ENCODE measurements at regions not wholly inside any gene's neighbourhood (a gene's known extent, or its start where the extent isn't known, plus 50 kb on each side); places are given as distances from the start of the nearest gene placed in this dataset.

DNA sequence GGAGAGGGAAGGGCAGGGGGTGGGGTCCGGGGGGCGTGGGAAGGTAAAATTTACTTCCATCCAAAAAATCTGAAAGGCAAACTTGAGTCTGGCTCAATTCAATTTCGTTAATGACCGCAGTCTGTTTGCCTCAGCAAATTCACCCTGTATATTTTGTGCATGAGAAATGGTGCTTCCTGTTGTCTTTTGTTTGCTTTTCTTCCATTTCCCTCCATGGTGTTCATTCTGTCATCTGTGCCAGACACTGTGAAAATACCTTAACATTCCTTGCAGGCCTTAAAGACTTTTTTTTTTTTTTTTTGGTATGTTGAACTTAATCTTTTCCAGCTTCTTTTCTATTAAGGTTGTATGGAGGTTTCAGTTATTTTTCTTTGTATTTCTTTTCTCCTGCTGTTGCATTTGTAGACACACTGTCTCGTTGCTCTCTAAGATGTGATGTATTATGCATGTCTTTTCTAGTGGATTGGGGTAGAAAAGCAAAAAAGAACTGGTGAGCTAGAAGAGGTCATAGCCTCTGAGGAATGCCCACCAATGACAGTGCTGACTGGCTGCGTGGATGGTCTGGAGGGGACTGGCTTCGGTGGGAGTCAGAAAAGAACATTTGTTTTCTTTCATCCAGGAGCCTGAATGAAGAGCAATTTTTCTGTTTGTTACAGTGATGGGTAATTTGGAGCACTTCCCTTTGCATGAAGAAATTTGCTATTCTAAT, 585.0 kb upstream of the MAP3K7 start:
- H3K27me3 ChIP-seq (ENCODE audit: control insufficient read depth in 3 of 3, insufficient read depth in 3 of 3, low read length in 3 of 3) = peaks cover 0 to under 1% (median 0%) of the 10 kb centered on the region in 3 donors
- no peak overlapping the region for H3K27ac ChIP-seq (ENCODE audit: low read depth, low read length)
- no peak overlapping the region for H3K9ac ChIP-seq (ENCODE audit: low read depth in 1 of 3, low read length in 3 of 3)
- no peaks in the 10 kb centered on the region for H3K36me3 ChIP-seq (ENCODE audit: control insufficient read depth in 3 of 3, insufficient read depth in 3 of 3, low read length in 3 of 3)
- H3K9me3 ChIP-seq (ENCODE audit: control insufficient read depth in 3 of 3, low read length in 3 of 3) = no peaks in the 10 kb centered on the region
- H3K4me3 ChIP-seq (ENCODE audit: low read length in 3 of 3) = no peak overlapping the region
- no peaks in the 10 kb centered on the region for H3K4me1 ChIP-seq (ENCODE audit: control insufficient read depth in 3 of 3, insufficient read depth in 3 of 3, low read length in 3 of 3)

DNA sequence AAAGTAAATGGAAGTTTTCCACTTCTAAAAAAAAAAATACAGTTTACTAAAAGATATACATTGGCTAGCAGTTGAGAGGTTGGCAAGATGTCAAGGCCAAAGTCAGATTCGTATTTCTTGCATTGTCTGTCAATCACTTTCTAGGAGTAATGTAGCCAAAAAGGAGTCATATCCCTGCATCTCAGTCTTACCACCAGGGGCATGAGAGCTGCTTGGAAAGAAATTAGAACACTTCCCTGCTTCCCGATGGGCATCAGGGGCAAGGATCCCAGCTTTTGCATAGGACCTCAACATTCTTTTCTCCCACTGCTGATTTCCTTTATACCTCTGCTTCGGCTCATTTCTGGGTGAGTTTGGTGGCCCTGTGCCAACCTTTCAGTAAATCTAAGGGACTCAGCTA, 581.0 kb upstream of the MAP3K7 start:
- Histone ChIP-seq H3K27me3 (ENCODE audit: control insufficient read depth in 3 of 3, insufficient read depth in 3 of 3, low read length in 3 of 3) (peaks cover 0 to 5% (median 0%) of the 10 kb centered on the region in 3 donors), H3K9ac (ENCODE audit: low read depth in 1 of 3, low read length in 3 of 3) (no peak overlapping the region), H3K4me3 (ENCODE audit: low read length in 3 of 3) (no peak overlapping the region), H3K4me1 (ENCODE audit: control insufficient read depth in 3 of 3, insufficient read depth in 3 of 3, low read length in 3 of 3) (no peaks in the 10 kb centered on the region), H3K9me3 (ENCODE audit: control insufficient read depth in 3 of 3, low read length in 3 of 3) (no peaks in the 10 kb centered on the region), H3K27ac (ENCODE audit: low read depth, low read length) (no peak overlapping the region), H3K36me3 (ENCODE audit: control insufficient read depth in 3 of 3, insufficient read depth in 3 of 3, low read length in 3 of 3) (no peaks in the 10 kb centered on the region)

DNA sequence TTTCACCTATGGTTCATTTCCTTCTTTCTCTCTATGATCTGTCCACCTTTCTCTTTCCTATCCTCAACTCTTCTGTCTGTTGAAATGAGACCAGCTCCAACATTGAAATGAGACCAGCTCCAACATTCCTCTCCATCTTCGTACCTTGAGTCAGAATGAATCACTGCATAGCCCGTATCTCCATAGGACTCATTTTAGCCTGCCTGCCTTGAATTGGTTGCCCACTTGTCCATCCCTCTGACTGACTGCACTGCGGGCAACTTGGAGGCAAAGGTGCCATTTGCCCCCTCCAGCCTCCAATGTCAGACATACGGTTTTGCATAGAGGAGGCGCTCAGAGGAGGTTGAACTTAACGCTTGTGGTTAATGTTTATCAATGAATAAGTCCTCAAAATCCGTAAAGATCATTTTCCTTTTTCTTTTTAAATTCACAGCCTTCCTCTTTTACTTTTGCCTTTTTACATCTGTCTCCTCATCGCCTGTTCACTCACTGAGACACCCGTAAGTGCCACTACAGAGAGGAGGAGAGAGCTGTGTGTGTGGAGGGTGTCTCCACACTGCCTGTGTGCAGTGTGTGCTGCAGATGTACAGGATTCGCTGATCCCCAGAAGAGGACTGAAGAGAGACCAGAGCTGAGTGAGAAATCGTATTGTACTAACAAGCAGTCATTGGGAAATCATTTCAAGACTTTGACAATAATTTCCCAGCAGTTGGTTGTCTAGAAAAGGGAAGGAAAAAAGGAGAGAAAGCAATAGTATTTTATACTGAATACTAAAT, 579.6 kb upstream of the MAP3K7 start:
- H3K9ac ChIP-seq (ENCODE audit: low read depth in 1 of 3, low read length in 3 of 3) = no peak overlapping the region
- H3K9me3 ChIP-seq (ENCODE audit: control insufficient read depth in 3 of 3, low read length in 3 of 3) = no peaks in the 10 kb centered on the region
- H3K27me3 ChIP-seq (ENCODE audit: control insufficient read depth in 3 of 3, insufficient read depth in 3 of 3, low read length in 3 of 3) = peaks cover 0 to 5% (median 0%) of the 10 kb centered on the region in 3 donors
- no peaks in the 10 kb centered on the region for H3K36me3 ChIP-seq (ENCODE audit: control insufficient read depth in 3 of 3, insufficient read depth in 3 of 3, low read length in 3 of 3)
- H3K4me1 ChIP-seq (ENCODE audit: control insufficient read depth in 3 of 3, insufficient read depth in 3 of 3, low read length in 3 of 3) = no peaks in the 10 kb centered on the region
- H3K27ac ChIP-seq (ENCODE audit: low read depth, low read length) = no peak overlapping the region
- no peak overlapping the region for H3K4me3 ChIP-seq (ENCODE audit: low read length in 3 of 3)

DNA sequence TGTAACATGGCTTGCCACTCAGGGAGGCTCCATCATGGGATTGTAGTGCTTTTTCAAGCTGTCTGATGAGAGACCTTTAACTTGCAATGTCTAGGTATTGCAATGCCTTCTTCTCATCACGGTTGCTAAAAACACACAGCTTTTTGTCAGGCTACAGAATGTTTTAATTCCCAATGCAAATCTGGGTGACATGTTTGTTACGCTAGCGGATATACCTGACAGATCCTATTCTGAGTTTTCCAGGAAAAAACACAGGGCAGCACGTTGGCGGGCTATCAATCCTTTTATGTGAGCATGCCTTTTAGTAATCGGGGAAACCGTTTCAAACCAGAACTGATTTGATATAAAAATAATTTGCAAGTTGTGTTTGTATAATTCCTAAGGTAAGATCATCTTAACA, 577.2 kb upstream of the MAP3K7 start:
- H3K27ac ChIP-seq (ENCODE audit: low read depth, low read length) = no peak overlapping the region
- no peaks in the 10 kb centered on the region for H3K9me3 ChIP-seq (ENCODE audit: control insufficient read depth in 3 of 3, low read length in 3 of 3)
- peaks cover 0 to 5% (median 0%) of the 10 kb centered on the region in 3 donors for H3K27me3 ChIP-seq (ENCODE audit: control insufficient read depth in 3 of 3, insufficient read depth in 3 of 3, low read length in 3 of 3)
- no peak overlapping the region for H3K4me3 ChIP-seq (ENCODE audit: low read length in 3 of 3)
- no peaks in the 10 kb centered on the region for H3K4me1 ChIP-seq (ENCODE audit: control insufficient read depth in 3 of 3, insufficient read depth in 3 of 3, low read length in 3 of 3)
- H3K9ac ChIP-seq (ENCODE audit: low read depth in 1 of 3, low read length in 3 of 3) = no peak overlapping the region
- H3K36me3 ChIP-seq (ENCODE audit: control insufficient read depth in 3 of 3, insufficient read depth in 3 of 3, low read length in 3 of 3) = no peaks in the 10 kb centered on the region

DNA sequence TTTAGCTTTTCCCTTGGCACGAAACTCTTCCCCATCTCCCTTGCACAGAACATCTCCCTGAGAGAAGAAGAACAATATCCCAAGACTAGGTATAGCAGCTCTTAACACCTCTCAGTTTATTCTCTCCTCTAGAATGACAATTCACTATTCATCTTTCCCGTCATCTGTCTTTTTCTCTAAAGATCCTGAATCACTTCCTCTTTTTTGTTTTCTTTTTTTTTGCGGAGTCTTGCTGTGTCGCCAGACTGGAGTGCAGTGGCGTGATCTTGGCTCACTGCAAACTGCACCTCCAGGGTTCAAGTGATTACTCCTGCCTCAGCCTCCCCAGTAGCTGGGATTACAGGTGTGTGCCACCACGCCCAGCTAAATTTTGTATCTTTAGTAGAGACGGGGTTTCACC, 574.4 kb upstream of the MAP3K7 start:
- Histone ChIP-seq H3K4me1 (ENCODE audit: control insufficient read depth in 3 of 3, insufficient read depth in 3 of 3, low read length in 3 of 3) (no peaks in the 10 kb centered on the region), H3K9me3 (ENCODE audit: control insufficient read depth in 3 of 3, low read length in 3 of 3) (no peaks in the 10 kb centered on the region), H3K9ac (ENCODE audit: low read depth in 1 of 3, low read length in 3 of 3) (no peak overlapping the region), H3K4me3 (ENCODE audit: low read length in 3 of 3) (no peak overlapping the region), H3K27ac (ENCODE audit: low read depth, low read length) (no peak overlapping the region), H3K27me3 (ENCODE audit: control insufficient read depth in 3 of 3, insufficient read depth in 3 of 3, low read length in 3 of 3) (peaks cover 0 to 2% (median 0%) of the 10 kb centered on the region in 3 donors), H3K36me3 (ENCODE audit: control insufficient read depth in 3 of 3, insufficient read depth in 3 of 3, low read length in 3 of 3) (no peaks in the 10 kb centered on the region)

DNA sequence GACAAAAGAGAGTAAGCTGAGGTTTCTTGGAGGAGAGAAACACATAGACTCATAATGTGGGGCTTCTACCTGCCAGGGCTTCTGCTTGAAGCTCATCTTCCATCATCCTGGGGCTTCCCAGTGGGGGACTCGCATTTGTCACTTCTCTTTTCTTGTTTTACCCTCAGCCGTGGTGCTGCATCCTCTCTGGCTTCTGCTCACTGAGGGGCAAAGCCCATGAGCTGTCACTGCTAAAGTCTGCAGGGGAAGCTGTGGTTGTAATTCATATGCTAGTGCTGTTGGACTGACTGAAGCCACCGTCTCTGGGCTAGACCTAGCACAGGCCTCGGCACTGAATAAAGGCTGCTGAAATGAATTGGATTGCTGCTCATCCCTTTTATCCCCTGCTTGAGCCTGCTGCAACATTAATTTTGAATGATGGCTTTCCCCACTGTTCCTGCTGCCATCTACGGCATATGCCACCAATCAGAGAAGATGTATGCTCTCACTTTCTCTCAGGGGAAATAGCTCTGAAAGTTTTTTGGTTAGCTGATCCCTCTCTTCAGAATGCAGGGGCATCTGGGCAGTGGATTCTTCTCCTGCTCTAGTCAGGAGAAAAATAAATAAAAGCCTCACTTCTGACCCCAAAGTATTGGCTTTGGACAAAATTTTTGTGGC, 568.4 kb upstream of the MAP3K7 start:
- H3K27me3 ChIP-seq (ENCODE audit: control insufficient read depth in 3 of 3, insufficient read depth in 3 of 3, low read length in 3 of 3) = no peaks in the 10 kb centered on the region
- no peaks in the 10 kb centered on the region for H3K36me3 ChIP-seq (ENCODE audit: control insufficient read depth in 3 of 3, insufficient read depth in 3 of 3, low read length in 3 of 3)
- no peak overlapping the region for H3K9ac ChIP-seq (ENCODE audit: low read depth in 1 of 3, low read length in 3 of 3)
- no peak overlapping the region for H3K27ac ChIP-seq (ENCODE audit: low read depth, low read length)
- no peaks in the 10 kb centered on the region for H3K9me3 ChIP-seq (ENCODE audit: control insufficient read depth in 3 of 3, low read length in 3 of 3)
- H3K4me1 ChIP-seq (ENCODE audit: control insufficient read depth in 3 of 3, insufficient read depth in 3 of 3, low read length in 3 of 3) = no peaks in the 10 kb centered on the region
- H3K4me3 ChIP-seq (ENCODE audit: low read length in 3 of 3) = no peak overlapping the region

DNA sequence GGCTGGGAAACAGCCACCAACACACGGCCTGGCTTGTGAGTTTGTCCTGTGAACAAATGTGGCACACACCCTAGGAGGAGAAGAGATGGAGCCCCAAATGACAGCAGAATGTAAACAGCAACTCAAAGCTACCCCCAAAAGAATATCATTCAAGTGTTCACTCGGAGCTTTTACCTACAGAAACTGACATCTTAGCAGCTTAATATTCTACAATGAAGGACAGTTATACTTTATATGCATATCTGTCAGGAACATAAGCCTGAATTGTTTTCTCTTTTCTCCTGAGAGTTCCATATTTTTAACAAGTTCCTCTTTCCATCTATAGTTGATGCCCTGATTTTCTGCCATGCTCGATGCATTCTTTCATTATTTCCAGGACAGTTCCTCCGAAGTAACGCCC, 566.0 kb upstream of the MAP3K7 start:
- no peaks in the 10 kb centered on the region for H3K9me3 ChIP-seq (ENCODE audit: control insufficient read depth in 3 of 3, low read length in 3 of 3)
- no peak overlapping the region for H3K4me3 ChIP-seq (ENCODE audit: low read length in 3 of 3)
- H3K9ac ChIP-seq (ENCODE audit: low read depth in 1 of 3, low read length in 3 of 3) = no peak overlapping the region

DNA sequence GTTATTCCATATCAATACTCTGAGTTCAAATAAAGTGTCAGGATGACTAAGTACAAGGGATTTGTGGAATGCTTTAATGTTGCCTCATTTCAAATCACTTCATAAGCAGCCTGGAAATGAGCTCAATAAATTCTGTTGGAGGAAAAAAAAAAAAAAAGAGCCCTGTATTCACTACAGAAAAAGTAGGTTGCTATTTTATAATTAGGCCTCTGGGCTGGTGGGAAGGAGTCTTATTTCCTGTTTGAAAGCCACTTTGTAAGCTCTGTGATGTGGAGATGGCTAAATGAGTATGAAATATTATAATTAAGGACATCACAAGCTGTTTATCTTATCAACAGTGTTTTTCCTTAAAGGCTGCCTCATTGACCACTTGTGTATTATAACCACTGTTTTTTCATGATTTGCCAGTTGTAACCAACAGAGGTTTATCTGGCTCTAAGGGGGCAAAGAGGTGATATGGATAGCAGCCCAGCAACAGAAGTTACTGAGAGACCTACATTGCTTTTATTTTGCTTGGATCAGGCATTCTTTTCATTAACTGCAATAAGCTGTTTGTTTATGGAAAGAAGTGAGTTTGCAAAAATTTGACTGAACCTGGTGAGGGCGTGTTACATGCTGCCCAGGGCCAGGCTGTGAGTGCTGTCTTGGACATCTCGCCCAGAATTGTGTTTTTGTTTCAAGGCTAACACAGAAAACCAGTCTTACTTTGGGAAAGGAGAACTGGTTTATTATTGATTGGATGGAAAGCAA, 563.3 kb upstream of the MAP3K7 start:
- no peaks in the 10 kb centered on the region for H3K9me3 ChIP-seq (ENCODE audit: control insufficient read depth in 3 of 3, low read length in 3 of 3)
- H3K9ac ChIP-seq (ENCODE audit: low read depth in 1 of 3, low read length in 3 of 3) = no peak overlapping the region
- H3K27me3 ChIP-seq (ENCODE audit: control insufficient read depth in 3 of 3, insufficient read depth in 3 of 3, low read length in 3 of 3) = no peaks in the 10 kb centered on the region
- no peaks in the 10 kb centered on the region for H3K4me1 ChIP-seq (ENCODE audit: control insufficient read depth in 3 of 3, insufficient read depth in 3 of 3, low read length in 3 of 3)
- no peak overlapping the region for H3K4me3 ChIP-seq (ENCODE audit: low read length in 3 of 3)
- no peak overlapping the region for H3K27ac ChIP-seq (ENCODE audit: low read depth, low read length)
- H3K36me3 ChIP-seq (ENCODE audit: control insufficient read depth in 3 of 3, insufficient read depth in 3 of 3, low read length in 3 of 3) = no peaks in the 10 kb centered on the region

More for the DNA sequence above, 566.0 kb upstream of the MAP3K7 start:
- Histone ChIP-seq H3K4me1 (ENCODE audit: control insufficient read depth in 3 of 3, insufficient read depth in 3 of 3, low read length in 3 of 3) (no peaks in the 10 kb centered on the region), H3K27ac (ENCODE audit: low read depth, low read length) (no peak overlapping the region), H3K36me3 (ENCODE audit: control insufficient read depth in 3 of 3, insufficient read depth in 3 of 3, low read length in 3 of 3) (no peaks in the 10 kb centered on the region), H3K27me3 (ENCODE audit: control insufficient read depth in 3 of 3, insufficient read depth in 3 of 3, low read length in 3 of 3) (no peaks in the 10 kb centered on the region)

DNA sequence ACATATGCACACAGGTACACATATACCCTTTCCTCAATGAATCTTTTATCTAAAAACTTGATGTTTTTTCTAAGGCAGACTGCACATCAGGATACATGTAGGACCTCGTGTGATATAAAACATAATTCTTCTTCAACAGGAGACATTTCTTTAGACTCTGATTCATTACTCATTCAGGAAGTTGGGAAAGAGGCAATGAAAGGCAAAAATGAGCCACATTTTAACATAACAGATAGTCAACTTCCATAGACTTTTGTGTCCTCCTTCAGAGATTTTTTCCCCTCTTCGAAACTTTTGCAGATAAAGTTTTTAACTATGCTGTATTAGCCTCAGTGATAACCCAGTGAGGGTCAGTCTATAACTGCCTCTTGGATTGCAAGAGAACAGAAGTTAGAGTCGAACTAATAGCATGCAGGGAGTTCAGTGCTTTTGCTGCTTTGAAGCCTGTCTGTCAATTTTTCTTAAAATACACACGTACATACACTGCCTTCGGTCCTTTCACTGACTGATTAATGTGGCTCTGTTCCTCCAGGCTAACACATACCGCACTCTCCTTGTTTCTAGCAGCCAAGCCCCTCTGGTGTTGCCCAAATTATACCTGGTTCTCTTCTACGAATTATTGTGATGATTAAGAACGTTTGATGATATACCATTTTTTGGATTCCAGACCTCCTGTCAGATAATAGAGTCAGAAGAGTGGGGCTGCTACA, 562.5 kb upstream of the MAP3K7 start:
- no peaks in the 10 kb centered on the region for H3K27me3 ChIP-seq (ENCODE audit: control insufficient read depth in 3 of 3, insufficient read depth in 3 of 3, low read length in 3 of 3)
- no peak overlapping the region for H3K4me3 ChIP-seq (ENCODE audit: low read length in 3 of 3)
- no peak overlapping the region for H3K27ac ChIP-seq (ENCODE audit: low read depth, low read length)
- H3K4me1 ChIP-seq (ENCODE audit: control insufficient read depth in 3 of 3, insufficient read depth in 3 of 3, low read length in 3 of 3) = no peaks in the 10 kb centered on the region
- no peaks in the 10 kb centered on the region for H3K9me3 ChIP-seq (ENCODE audit: control insufficient read depth in 3 of 3, low read length in 3 of 3)
- H3K9ac ChIP-seq (ENCODE audit: low read depth in 1 of 3, low read length in 3 of 3) = no peak overlapping the region
- no peaks in the 10 kb centered on the region for H3K36me3 ChIP-seq (ENCODE audit: control insufficient read depth in 3 of 3, insufficient read depth in 3 of 3, low read length in 3 of 3)

Data from skeletal muscle tissue (tissue), 3 donors.